Activated CD4-positive, alpha-beta T cell treated with anti-CD3 and anti-CD28 coated beads for 4 hours (primary cell): ENCODE measurements at regions not wholly inside any gene's neighbourhood (a gene's known extent, or its start where the extent isn't known, plus 50 kb on each side); places are given as distances from the start of the nearest gene placed in this dataset.
"Not testable (repeated sequence)": the region's sequence is repeated elsewhere in the genome, so short reads cannot be mapped to it uniquely, and the experiment has no call there.

Experiments used
- DNase-seq, 2 donors: peaks; one replicate each; pipeline ENCODE4 v3.0.0-alpha.2; 2020

DNA sequence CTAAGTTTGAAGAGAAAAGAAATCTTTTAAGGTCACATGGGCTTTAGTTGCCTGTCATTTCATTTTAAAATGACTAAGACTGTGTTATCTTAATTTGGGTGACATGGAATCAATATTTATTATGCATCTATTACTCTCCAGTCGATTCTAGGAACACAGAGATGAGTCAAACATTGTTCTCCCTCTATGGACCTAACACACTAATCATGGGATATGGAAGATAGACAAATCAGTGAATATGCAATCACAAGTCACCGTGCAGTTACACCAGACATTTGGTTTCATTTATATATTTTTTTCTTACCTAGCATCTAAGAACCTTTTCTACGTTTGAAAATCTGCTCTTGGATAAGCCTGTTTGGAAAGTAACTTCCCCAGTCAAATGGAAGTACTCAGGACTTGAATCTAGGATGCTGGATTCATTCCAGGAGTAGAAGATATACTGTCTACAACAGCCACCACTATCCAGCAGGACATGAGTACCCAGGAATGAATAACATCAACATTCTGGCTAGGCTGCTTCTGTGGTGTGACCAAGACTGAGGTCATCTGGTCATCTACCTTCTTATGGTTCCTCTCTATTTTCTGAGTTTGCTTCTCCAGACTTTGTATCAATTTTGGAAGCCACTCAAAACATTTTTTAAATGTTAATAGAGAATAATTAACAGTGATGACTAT is 902.9 kb upstream of the LRRN3 start:
- DNase-seq = no peak

DNA sequence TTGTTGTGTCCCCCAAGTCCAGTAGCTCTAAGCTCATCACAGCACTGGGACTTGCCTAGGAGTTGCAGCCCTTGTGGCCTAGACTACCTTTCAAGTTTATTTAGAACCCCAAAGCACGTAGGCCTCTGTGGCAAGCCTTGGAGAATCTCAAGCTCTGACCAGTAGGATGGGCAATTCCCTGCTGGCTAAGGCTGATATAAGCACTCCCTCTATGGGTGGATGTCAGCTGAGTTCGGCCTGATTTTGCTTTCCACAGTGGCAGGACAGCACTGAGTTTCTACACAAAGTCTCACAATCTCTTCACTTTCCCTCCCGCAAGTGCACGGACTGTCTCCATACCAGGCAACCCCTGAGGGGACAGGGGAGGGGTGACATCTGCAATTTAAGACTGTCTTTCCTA is 886.4 kb upstream of the LRRN3 start:
- no peak for DNase-seq

GRCh38 chr7:110205899-110206298 is 885.0 kb upstream of the LRRN3 start:
- DNase-seq = no peak

DNA sequence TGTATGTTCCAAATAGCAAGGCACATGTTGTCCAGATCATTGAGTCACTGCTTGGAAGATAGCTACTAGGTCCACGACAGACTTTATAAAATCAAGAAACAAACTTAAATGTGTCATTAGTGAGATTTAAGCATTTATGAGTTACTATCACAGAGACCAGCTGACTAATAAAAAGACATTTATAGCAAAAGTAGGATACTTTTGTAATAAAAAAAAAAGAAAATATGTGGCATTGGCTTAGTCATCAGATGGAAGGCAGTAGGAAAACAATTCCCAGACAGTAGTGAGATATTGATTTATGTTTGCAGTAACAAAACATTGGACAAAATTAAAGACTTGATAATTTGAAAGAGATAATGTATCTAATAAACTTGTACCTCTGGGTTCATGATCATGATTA is 881.0 kb upstream of the LRRN3 start:
- no peak for DNase-seq

GRCh38 chr7:110210941-110211608 is 879.9 kb upstream of the LRRN3 start:
- no peak for DNase-seq

- DNase-seq = no peak
Observed at GRCh38 chr7:110224643-110225042, 866.3 kb upstream of the LRRN3 start.

DNA sequence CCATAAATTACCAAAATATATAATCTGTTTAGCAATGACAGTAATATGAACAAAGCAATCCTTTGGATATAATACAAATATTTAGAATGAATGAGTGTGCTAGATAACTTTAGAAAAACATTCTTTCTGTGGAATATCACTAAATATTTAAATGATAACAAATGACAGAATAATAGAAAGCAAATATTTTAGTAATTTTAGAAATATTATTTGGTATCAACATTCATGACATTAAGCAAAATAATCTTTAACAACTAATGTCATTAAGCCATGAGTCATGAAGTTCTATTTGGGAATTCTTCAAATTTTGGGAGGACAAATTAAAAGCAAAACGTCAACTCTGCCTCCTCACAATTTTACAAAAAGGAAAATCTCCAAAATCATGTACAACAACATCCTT is 844.8 kb upstream of the LRRN3 start:
- no peak for DNase-seq

DNA sequence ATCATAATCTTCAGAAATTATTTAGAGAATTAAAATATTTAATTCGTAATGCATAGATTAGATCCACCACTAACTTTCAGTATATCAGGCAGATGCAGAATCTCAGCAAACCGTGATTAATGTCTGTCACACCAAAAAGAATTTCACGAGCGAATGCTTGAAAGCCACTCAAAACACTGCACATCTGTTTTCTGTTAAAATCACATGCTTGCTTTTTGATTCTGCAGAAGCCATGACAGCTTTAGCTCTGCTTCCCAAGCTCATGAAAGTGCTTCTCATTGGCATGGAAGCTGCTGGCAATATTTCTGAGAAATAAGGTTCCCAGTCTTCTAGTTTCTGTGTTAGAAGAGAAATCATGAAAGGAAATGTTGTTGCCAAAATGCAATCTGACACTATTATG is 837.8 kb upstream of the LRRN3 start:
- DNase-seq = no peak

- DNase-seq = no peak
Observed at GRCh38 chr7:110257673-110258072, 833.3 kb upstream of the LRRN3 start.

GRCh38 chr7:110262251-110262650 is 828.7 kb upstream of the LRRN3 start:
- no peak for DNase-seq

GRCh38 chr7:110264288-110264687 is 826.6 kb upstream of the LRRN3 start:
- no peak for DNase-seq

DNA sequence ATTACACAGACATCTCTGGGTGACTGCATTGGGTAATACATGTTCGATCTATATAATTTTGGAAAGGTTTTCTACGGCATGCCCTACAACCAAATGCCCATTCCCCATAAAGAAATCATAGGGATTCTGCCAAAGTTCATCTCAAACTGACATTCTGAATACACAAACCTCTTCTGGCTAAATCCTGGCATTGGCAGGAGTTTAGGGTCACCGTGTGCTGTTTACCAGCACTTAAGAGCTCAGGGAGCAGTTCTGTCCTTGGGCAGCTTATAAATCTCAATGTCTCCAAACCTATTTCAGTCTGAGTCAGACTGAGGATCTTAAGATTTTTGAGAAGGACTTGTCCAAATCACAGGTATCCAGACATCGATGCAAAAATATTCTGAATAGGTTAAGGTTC is 809.6 kb upstream of the LRRN3 start:
- no peak for DNase-seq

DNA sequence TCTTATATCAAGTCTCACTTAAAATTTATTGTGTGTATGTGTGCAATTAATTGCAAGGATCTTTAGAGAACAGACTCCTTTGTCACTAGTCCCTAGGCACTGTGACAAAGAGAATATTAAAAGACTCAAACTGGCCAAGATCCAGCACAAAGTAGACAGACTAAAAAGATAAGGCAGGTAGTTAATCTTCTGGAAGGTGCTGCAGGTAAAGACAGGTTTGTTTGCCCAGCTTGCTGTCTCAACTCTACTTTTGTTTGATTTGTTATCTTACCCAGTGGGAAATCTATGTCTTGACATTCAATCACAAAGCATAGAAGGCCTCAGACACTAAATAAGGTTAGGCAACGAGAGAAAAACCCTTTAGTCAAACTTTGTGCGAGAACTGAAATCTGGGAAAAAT is 807.9 kb upstream of the LRRN3 start:
- DNase-seq = no peak

GRCh38 chr7:110291430-110291829 is 799.5 kb upstream of the LRRN3 start:
- no peak for DNase-seq

GRCh38 chr7:110296321-110296720 is 794.6 kb upstream of the LRRN3 start:
- DNase-seq = no peak

GRCh38 chr7:110307776-110308175 is 783.2 kb upstream of the LRRN3 start:
- DNase-seq = no peak

GRCh38 chr7:110308791-110309190 is 782.1 kb upstream of the LRRN3 start:
- DNase-seq = no peak

- DNase-seq = no peak
Observed at GRCh38 chr7:110309941-110310340, 781.0 kb upstream of the LRRN3 start.

DNA sequence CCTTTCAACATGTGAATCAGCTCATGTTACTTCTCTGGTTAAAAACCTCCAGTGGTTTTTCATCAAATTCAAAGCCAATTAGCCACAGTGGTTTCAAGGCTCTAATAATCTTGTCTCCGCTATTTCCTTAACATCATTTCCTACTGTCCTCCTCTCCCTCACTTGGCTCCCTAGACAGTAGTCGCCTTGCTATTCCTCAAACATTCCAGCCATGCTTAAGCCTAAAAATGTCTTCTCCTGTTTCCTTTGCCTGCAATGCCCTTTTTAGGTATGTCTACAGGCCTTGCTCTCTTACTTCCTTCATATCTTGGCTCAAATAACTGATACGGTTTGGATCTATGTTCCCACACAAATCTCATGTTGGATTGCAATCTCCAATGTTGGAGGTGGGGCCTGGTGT is 779.4 kb upstream of the LRRN3 start:
- no peak for DNase-seq

DNA sequence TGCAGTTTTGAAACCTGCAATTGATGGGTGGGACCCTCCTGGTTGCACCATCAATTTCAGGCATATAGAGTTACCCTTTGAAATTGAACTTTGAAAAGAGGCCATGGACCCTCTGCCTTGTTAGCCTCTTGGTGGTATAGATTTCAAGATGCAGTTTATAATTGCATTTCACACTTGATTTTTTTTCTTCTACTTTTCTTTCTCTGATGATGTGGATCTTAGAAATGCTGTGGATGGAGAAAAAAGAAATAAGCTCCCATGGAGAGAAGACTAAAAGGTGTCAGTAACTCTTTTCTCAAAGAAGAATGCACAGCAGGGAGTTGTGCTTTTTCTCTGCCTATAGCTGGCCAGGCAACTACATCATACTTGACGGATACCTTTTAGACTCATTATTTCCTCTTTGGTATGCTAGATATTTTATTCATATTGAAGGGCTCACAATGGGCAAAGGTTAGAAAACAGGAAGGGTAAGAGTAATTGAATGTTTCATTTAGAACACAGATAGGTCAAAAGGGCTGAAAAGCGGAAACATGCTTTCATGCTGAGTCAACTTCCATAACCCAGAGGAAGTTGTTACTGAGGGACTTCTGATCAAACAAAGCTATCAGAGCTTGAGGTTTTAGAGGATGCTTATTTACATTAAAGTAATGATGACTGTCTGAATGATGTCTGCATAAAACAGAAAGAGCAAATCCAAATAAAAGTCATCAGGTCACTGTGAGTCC is 773.2 kb upstream of the LRRN3 start:
- no peak for DNase-seq

DNA sequence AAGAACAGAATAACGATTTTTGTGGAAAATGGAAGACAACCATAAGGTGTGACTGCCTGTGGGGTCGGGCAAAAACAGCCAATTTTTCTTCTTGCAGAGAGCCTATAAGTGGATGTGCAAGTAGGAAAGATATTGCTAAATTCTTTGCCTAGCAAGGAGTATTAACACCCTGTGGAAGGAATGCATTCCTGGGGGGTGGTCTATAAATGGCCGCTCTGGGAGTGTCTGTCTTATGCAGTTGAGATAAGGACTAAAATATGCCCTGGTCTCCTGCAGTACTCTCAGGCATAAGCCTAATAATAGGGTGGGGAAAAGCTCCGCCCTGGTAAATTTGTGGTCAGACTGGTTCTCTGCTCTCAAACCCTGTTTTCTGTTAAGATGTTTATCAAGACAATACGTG is 770.6 kb upstream of the LRRN3 start:
- not testable (repeated sequence) for DNase-seq

DNA sequence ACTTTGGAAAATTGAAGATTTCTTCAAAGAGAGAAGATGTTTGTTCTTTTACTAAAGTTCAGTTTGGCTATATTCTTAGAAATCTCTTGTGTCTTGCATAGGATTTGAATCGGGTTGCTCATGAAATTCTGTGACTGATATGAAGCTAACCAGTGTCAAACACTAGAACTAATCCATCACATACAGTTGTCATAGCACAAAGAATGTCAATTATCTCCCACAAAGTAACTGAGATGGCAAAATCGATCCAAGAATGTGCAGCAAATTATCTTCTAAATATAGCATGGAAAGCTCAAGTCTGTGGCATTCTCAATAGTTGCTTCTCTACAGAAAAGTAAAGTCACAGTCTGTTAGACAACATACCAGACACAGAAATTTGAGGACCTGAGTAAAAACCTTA is 768.1 kb upstream of the LRRN3 start:
- no peak for DNase-seq

DNA sequence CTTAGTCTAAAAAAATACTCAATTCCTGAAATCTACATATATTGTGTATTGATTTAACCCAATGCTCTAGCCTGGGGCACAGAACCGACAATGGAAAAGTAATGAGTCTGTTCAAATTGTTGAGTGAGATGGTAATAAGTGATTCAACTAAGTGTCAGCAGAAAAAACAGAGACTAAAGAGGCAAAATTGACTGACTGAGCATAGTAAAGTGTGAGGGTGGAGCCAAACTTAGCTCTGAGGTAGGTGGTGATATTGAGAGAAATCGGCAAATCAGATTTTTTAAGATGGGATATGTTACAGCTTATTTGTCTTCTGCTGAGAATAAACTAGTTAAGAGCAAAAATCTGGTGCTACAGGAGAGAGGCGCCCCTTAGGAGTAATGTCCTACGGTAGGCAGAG is 764.0 kb upstream of the LRRN3 start:
- DNase-seq = no peak

DNA sequence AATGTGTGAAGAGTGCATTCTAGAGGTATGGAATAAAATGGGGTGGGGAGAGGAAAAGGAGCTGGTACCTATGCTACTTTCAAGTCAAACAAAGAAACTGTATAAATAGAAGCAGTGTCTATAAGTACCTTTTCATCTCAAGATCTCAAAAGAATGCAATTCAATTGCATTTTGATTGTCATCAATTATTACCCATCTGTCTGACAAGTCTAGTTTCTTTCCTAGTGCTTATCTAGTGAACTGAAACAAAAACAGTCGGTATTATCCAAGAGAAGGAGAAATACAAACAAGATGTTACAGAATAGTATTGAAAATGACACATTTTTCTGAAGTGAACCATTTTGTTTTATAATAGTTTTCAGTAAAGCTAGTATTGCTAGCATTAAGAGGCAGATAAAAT is 754.5 kb upstream of the LRRN3 start:
- DNase-seq = no peak
